Activated CD4-positive, alpha-beta T cell treated with anti-CD3 and anti-CD28 coated beads, Interleukin-2, amount 50 U/mL, for 1 hour (primary cell): ENCODE measurements at regions not wholly inside any gene's neighbourhood (a gene's known extent, or its start where the extent isn't known, plus 50 kb on each side); places are given as distances from the start of the nearest gene placed in this dataset.

Experiments used
- DNase-seq: peaks from one replicate; pipeline ENCODE4 v3.0.0-alpha.2; 2020

- no peak for DNase-seq
Measured at GRCh38 chr9:135196474-135196873, 109.0 kb downstream of the OLFM1 start.

- no peak for DNase-seq
Measured at GRCh38 chr9:135198144-135198543, 110.7 kb downstream of the OLFM1 start.

GRCh38 chr9:135198586-135199285, 111.3 kb downstream of the OLFM1 start:
- DNase-seq, result no peak

- DNase-seq, result no peak
Measured at GRCh38 chr9:135199489-135199888, 112.0 kb downstream of the OLFM1 start.

- no peak for DNase-seq
Measured at GRCh38 chr9:135201711-135202110, 114.2 kb downstream of the OLFM1 start.

- no peak for DNase-seq
Measured at GRCh38 chr9:135204177-135204576, 116.7 kb downstream of the OLFM1 start.

GRCh38 chr9:135209136-135209535, 121.7 kb downstream of the OLFM1 start:
- no peak for DNase-seq

GRCh38 chr9:135209852-135210251, 122.4 kb downstream of the OLFM1 start:
- DNase-seq, result no peak

- DNase-seq, result no peak
Measured at GRCh38 chr9:135210676-135211523, 123.4 kb downstream of the OLFM1 start.

GRCh38 chr9:135211524-135211890, 124.0 kb downstream of the OLFM1 start:
- DNase-seq, result no peak

GRCh38 chr9:135212961-135213360, 125.5 kb downstream of the OLFM1 start:
- no peak for DNase-seq

GRCh38 chr9:135213566-135213965, 126.1 kb downstream of the OLFM1 start:
- no peak for DNase-seq

GRCh38 chr9:135214054-135214640, 126.7 kb downstream of the OLFM1 start:
- no peak for DNase-seq

GRCh38 chr9:135214706-135215105, 127.2 kb downstream of the OLFM1 start:
- DNase-seq, result no peak

- DNase-seq, result no peak
Measured at GRCh38 chr9:135215571-135216161, 128.2 kb downstream of the OLFM1 start.

- no peak for DNase-seq
Measured at GRCh38 chr9:135216236-135216635, 128.8 kb downstream of the OLFM1 start.

GRCh38 chr9:135216791-135217441, 129.4 kb downstream of the OLFM1 start:
- no peak for DNase-seq

GRCh38 chr9:135217836-135218235, 130.4 kb downstream of the OLFM1 start:
- DNase-seq, result no peak

GRCh38 chr9:135218331-135219225, 131.1 kb downstream of the OLFM1 start:
- no peak for DNase-seq

- no peak for DNase-seq
Measured at GRCh38 chr9:135219676-135220600, 132.5 kb downstream of the OLFM1 start.
